ENCODE measurements at regions not wholly inside any gene's neighbourhood (a gene's known extent, or its start where the extent isn't known, plus 50 kb on each side); places are given as distances from the start of the nearest gene placed in this dataset.

DNA sequence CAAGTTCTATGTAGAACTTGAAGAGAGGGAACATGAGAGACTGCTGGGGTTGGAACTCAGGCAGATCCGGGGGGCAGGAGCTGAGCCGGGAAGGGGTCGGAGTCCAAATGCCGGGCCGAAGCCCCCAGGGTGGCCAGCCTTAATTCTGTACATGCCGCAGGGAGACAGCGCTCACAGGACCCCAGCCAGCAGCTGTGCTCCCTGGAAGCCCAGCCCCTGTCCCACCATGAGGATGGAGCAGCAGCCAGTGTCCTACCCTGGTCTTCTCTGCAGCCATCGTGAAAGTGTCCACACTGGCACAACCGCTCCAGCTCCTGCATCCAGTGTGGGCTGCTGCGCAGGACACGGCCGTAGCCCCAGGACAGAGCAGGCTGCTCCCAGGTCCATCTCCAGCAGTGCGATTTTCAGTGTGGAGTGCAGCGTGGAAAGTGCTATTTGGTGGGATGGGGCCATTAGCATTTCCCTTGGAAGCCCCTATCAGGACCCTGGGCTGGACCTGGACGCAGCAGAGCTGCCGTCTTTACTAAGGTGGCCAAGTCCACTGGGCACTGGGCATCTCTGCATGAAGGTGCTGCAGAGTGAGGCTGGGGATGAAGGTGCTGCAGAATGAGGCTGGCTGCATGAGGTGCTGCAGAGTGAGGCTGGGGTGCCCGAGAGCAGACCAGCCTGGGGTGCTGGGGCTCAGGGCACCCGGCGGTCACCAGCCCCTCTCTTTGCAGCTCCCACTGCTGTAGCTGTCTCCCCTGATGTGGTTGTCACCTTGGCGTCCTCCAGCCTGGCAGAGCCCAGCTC lies 737.4 kb downstream of the BRD1 start:
- no peak overlapping the region for H3K4me3 ChIP-seq
- H3K79me2 ChIP-seq (ENCODE audit: insufficient read depth), result no peaks in the 10 kb centered on the region
- H3K27ac ChIP-seq, result no peak overlapping the region
- no peaks in the 10 kb centered on the region for H4K20me1 ChIP-seq (ENCODE audit: insufficient read depth)
- WGBS, 2 experiments (ENCODE audit: low coverage in 1 of 2, low lambda C conversion rate in 2 of 2, missing lambda C conversion rate in 2 of 2), result 53 to 56% methylated on average over 19 to 20 of the region's 20 CpGs
- no peaks in the 10 kb centered on the region for H3F3A ChIP-seq (ENCODE audit: insufficient read depth)
- no peaks in the 10 kb centered on the region for H3K9me3 ChIP-seq (ENCODE audit: low read depth)
- H3K4me2 ChIP-seq (ENCODE audit: unreplicated experiment), result no peak overlapping the region
- no peak overlapping the region for H3K9ac ChIP-seq
- H2AFZ ChIP-seq, result no peak overlapping the region
- no peaks in the 10 kb centered on the region for H3K27me3 ChIP-seq (replicated peaks; ENCODE audit: insufficient read depth)
- H3K4me1 ChIP-seq (ENCODE audit: insufficient read depth), result no peaks in the 10 kb centered on the region
- TF ChIP-seq EZH2 (IDR thresholded peaks at IDR 0.05; ENCODE audit: insufficient read depth, poor library complexity, severe bottlenecking) (no peak), EZH2phosphoT487 (IDR thresholded peaks at IDR 0.05; ENCODE audit: insufficient read depth, low read depth) (no peak)
- in situ Hi-C loops (cut with MboI), result no loop called here
- DNase-seq, result no peak
- H3K36me3 ChIP-seq (ENCODE audit: low read depth), result no peaks in the 10 kb centered on the region
- no peaks in the 10 kb centered on the region for H3K9me2 ChIP-seq (ENCODE audit: insufficient read depth)

DNA sequence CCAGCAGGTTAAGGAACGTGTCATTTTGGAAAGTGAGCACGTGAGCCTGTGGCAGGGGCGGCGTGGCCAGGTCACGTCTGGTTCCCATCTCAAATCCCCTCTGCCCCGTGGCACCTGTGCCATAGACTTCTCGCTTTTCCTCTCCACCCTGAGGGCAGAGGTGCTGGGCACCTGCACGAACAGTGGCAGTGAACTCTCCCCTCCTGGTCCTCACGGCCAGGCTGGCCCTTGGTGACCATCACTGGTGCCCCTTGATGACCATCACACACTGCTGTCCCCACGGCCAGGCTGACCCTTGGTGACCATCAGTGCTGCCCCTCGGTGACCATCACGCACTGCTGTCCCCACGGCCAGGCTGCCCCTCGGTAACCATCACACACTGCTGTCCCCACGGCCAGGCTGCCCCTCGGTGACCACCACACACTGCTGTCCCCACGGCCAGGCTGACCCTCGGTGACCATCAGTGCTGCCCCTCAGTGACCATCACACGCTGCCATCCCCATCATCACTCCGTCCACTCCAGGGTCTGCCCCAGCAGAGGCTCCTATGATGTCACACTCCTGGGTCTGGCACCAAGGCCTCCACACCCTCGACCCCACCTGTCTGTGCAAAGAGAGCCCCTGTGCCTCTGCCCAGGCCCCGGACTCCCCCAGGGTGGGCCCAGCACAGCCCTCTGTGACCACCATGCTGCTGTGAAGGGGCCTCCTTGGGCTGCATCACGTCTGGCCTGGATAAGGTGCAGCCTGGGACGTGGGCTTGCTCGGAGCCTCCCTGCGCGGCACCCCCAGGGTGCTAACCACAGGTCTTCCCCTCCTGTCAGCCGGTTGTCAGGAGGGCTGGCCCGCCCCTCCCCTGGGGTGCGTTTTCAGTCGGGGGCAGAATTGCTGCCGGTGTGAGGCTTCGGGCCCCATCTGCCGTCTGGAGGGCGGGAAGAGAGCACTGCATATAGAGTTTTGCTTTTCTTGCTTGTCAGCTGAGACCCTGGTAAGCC lies 738.6 kb downstream of the BRD1 start:
- Histone ChIP-seq H2AFZ (no peak overlapping the region), H3K79me2 (ENCODE audit: insufficient read depth) (no peaks in the 10 kb centered on the region), H3K36me3 (ENCODE audit: low read depth) (no peaks in the 10 kb centered on the region), H3F3A (ENCODE audit: insufficient read depth) (no peaks in the 10 kb centered on the region), H3K9me3 (ENCODE audit: low read depth) (no peaks in the 10 kb centered on the region), H3K9me2 (ENCODE audit: insufficient read depth) (no peaks in the 10 kb centered on the region), H3K4me3 (no peak overlapping the region), H3K27ac (no peak overlapping the region), H3K4me2 (ENCODE audit: unreplicated experiment) (no peak overlapping the region), H3K9ac (no peak overlapping the region), H3K4me1 (ENCODE audit: insufficient read depth) (no peaks in the 10 kb centered on the region), H3K27me3 (replicated peaks; ENCODE audit: insufficient read depth) (no peaks in the 10 kb centered on the region), H4K20me1 (ENCODE audit: insufficient read depth) (no peaks in the 10 kb centered on the region)
- in situ Hi-C loops (cut with MboI), result no loop called here
- 43 to 46% methylated on average over 32 to 35 of the region's 35 CpGs for WGBS, 2 experiments (ENCODE audit: low coverage in 1 of 2, low lambda C conversion rate in 2 of 2, missing lambda C conversion rate in 2 of 2)
- DNase-seq, result no peak
- TF ChIP-seq EZH2 (IDR thresholded peaks at IDR 0.05; ENCODE audit: insufficient read depth, poor library complexity, severe bottlenecking), result no peak
- no peak for TF ChIP-seq EZH2phosphoT487 (IDR thresholded peaks at IDR 0.05; ENCODE audit: insufficient read depth, low read depth)

DNA sequence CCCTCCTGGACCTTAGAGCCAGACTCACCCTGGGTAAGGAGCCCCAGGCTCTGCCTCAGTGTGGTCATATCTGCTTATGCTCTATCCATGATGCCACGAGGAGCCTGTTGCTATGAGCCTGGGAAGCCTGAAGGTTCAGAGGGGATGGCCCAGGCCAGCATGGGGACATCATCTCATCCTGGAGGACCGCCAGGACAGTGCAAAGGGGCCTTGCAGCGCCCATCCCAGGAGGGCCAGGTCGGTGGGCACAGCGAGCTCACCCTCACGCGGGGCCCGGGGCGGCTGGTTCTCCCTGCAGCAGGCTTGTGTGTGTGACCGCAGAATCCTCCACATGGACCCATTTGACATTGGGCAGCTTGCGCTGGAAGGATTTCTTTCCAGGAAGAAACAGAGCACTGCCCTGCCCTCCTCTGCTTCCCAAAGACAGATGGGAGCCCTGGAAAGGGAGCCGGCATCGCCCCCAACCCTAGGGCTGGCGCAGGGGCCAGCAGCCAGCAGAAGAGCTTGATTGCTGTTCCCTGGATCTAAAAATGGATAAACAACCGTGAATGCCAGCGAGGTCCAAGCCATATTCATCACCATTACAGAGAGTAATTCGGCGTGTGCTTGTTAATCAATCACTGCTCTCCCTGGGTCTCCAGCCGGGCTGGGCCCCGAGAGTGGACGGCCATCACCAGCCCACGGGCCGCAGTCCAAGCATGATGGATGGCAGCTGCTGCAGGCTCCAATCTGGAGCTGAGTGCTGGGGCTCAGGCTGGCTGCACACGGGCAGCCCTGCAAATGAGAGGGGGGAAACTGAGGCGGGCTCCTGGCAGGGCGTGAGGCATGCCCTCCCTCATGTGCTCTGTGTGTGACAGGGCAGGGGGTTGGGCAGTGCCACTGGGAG lies 739.7 kb downstream of the BRD1 start:
- WGBS, 2 experiments (ENCODE audit: low coverage in 1 of 2, low lambda C conversion rate in 2 of 2, missing lambda C conversion rate in 2 of 2), result 2 to 5% methylated on average over 26 of the region's 26 CpGs
- no peak overlapping the region for H3K27ac ChIP-seq
- in situ Hi-C loops (cut with MboI), result no loop called here
- no peaks in the 10 kb centered on the region for H3K4me1 ChIP-seq (ENCODE audit: insufficient read depth)
- no peak overlapping the region for H3K4me3 ChIP-seq
- H2AFZ ChIP-seq, result no peak overlapping the region
- H3K79me2 ChIP-seq (ENCODE audit: insufficient read depth), result no peaks in the 10 kb centered on the region
- no peaks in the 10 kb centered on the region for H3K36me3 ChIP-seq (ENCODE audit: low read depth)
- no peak for DNase-seq
- H3K9me3 ChIP-seq (ENCODE audit: low read depth), result no peaks in the 10 kb centered on the region
- no peak overlapping the region for H3K9ac ChIP-seq
- H3K4me2 ChIP-seq (ENCODE audit: unreplicated experiment), result no peak overlapping the region
- TF ChIP-seq EZH2 (IDR thresholded peaks at IDR 0.05; ENCODE audit: insufficient read depth, poor library complexity, severe bottlenecking) (no peak), EZH2phosphoT487 (IDR thresholded peaks at IDR 0.05; ENCODE audit: insufficient read depth, low read depth) (no peak)
- no peaks in the 10 kb centered on the region for H4K20me1 ChIP-seq (ENCODE audit: insufficient read depth)
- no peaks in the 10 kb centered on the region for H3F3A ChIP-seq (ENCODE audit: insufficient read depth)
- no peaks in the 10 kb centered on the region for H3K9me2 ChIP-seq (ENCODE audit: insufficient read depth)
- no peaks in the 10 kb centered on the region for H3K27me3 ChIP-seq (replicated peaks; ENCODE audit: insufficient read depth)

DNA sequence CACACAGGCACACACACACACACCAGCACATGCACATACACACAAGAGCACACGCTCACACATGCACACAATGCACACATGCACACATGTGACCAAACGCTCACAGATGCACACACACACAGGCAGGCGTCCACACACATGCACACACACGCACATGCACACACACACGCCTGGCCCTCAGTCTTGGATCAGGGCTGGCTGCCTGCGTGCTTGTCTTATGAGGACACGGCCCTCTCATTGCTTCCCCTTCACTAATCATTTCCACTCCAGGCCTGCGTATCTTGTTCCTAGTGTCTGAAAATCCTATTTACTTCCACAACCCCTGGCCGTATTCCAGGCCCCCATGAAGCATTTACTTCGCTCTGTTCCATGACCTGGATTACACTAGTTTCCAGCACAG lies 740.5 kb downstream of the BRD1 start:
- in situ Hi-C loops (cut with MboI), result no loop called here
- Histone ChIP-seq H4K20me1 (ENCODE audit: insufficient read depth) (no peaks in the 10 kb centered on the region), H3K9me3 (ENCODE audit: low read depth) (no peaks in the 10 kb centered on the region), H2AFZ (no peak overlapping the region), H3K9me2 (ENCODE audit: insufficient read depth) (no peaks in the 10 kb centered on the region), H3K36me3 (ENCODE audit: low read depth) (no peaks in the 10 kb centered on the region), H3K27me3 (replicated peaks; ENCODE audit: insufficient read depth) (no peaks in the 10 kb centered on the region), H3F3A (ENCODE audit: insufficient read depth) (no peaks in the 10 kb centered on the region), H3K4me3 (no peak overlapping the region), H3K27ac (no peak overlapping the region), H3K79me2 (ENCODE audit: insufficient read depth) (no peaks in the 10 kb centered on the region), H3K4me1 (ENCODE audit: insufficient read depth) (no peaks in the 10 kb centered on the region), H3K9ac (no peak overlapping the region), H3K4me2 (ENCODE audit: unreplicated experiment) (no peak overlapping the region)
- WGBS, 2 experiments (ENCODE audit: low coverage in 1 of 2, low lambda C conversion rate in 2 of 2, missing lambda C conversion rate in 2 of 2), result 4% methylated on average over 10 of the region's 10 CpGs
- TF ChIP-seq EZH2 (IDR thresholded peaks at IDR 0.05; ENCODE audit: insufficient read depth, poor library complexity, severe bottlenecking) (no peak), EZH2phosphoT487 (IDR thresholded peaks at IDR 0.05; ENCODE audit: insufficient read depth, low read depth) (no peak)
- DNase-seq, result no peak
